H1 (cell line): ENCODE measurements at regions not wholly inside any gene's neighbourhood (a gene's known extent, or its start where the extent isn't known, plus 50 kb on each side); places are given as distances from the start of the nearest gene placed in this dataset.

Experiments
- EGR1 ChIP-seq: IDR thresholded peaks from 2 replicates; pipeline ENCODE4 v1.6.1; 2011; ENCODE audit warnings: low read depth, low read length, borderline replicate concordance
- TAF7 ChIP-seq: optimal IDR thresholded peaks from 2 replicates; pipeline ENCODE3; 2011; ENCODE audit warnings: low read depth, mild to moderate bottlenecking, inconsistent platforms, low read length, moderate library complexity, borderline replicate concordance

DNA sequence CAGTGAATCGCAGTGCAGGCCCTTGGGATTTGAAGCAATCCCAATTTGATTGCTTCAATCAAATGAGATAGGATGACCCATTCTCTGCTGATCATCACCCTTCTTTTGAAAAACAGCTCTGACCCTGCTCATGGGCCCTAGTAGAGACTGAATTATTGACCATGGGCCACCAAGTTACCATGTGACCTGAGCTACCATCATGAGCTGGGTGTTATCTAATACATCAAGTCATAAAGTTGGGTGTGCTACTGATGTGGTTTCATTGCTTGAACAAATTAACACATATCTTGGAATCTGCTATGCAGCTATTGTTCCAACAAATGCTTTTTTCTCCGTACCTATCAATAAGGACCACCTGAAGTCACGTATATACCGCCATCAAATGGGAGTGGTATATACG is 54.8 kb upstream of the CNKSR3 start (continued):
- TF ChIP-seq TAF7 (no peak), EGR1 (no peak)
